Stimulated activated CD8-positive, alpha-beta memory T cell treated with anti-CD3 and anti-CD28 coated beads, Interleukin-4, amount 100 ng/mL, for 1 hour (primary cell): ENCODE measurements at regions not wholly inside any gene's neighbourhood (a gene's known extent, or its start where the extent isn't known, plus 50 kb on each side); places are given as distances from the start of the nearest gene placed in this dataset.
A peak's percentile ranks its signal among the peaks of the same experiment; 100 is the strongest.
"Not testable (repeated sequence)": the region's sequence is repeated elsewhere in the genome, so short reads cannot be mapped to it uniquely, and the experiment has no call there.

Experiments used
- DNase-seq, 2 donors: peaks; one replicate each; pipeline ENCODE4 v3.0.0-alpha.2; 2020; ENCODE audit warnings: low read depth in 2 of 2, low spot score in 1 of 2

- no peak for DNase-seq
Measured at GRCh38 chr2:234571620-234572407, 74.9 kb upstream of the ARL4C start.

GRCh38 chr2:234570476-234570875 lies 73.6 kb upstream of the ARL4C start:
- no peak for DNase-seq

GRCh38 chr2:234569776-234570430 lies 73.0 kb upstream of the ARL4C start:
- DNase-seq: no peak

- no peak for DNase-seq
Measured at GRCh38 chr2:234566622-234567021, 69.7 kb upstream of the ARL4C start.

GRCh38 chr2:234565842-234566619 lies 69.2 kb upstream of the ARL4C start:
- DNase-seq: no peak

- no peak for DNase-seq
Measured at GRCh38 chr2:234565201-234565600, 68.3 kb upstream of the ARL4C start.

GRCh38 chr2:234564699-234565098 lies 67.8 kb upstream of the ARL4C start:
- no peak for DNase-seq

GRCh38 chr2:234559609-234560008 lies 62.7 kb upstream of the ARL4C start:
- DNase-seq: no peak

- DNase-seq: no peak
Measured at GRCh38 chr2:234558642-234559041, 61.8 kb upstream of the ARL4C start.

GRCh38 chr2:234556848-234557573 lies 60.1 kb upstream of the ARL4C start:
- no peak for DNase-seq

- DNase-seq: no peak
Measured at GRCh38 chr2:234555616-234556249, 58.9 kb upstream of the ARL4C start.

- no peak for DNase-seq
Measured at GRCh38 chr2:234555161-234555560, 58.3 kb upstream of the ARL4C start.

GRCh38 chr2:234553223-234553622 lies 56.3 kb upstream of the ARL4C start:
- not testable (repeated sequence) for DNase-seq

GRCh38 chr2:234550511-234551107 lies 53.7 kb upstream of the ARL4C start:
- peak in 1 of 2 donors; percentile 17 for DNase-seq

- DNase-seq: no peak
Measured at GRCh38 chr2:234550056-234550455, 53.2 kb upstream of the ARL4C start.

GRCh38 chr2:234548695-234549420 lies 52.0 kb upstream of the ARL4C start:
- no peak for DNase-seq

- no peak for DNase-seq
Measured at GRCh38 chr2:234546770-234547169, 49.9 kb upstream of the ARL4C start.
